ENCODE measurements at regions not wholly inside any gene's neighbourhood (a gene's known extent, or its start where the extent isn't known, plus 50 kb on each side); places are given as distances from the start of the nearest gene placed in this dataset.

- TF ChIP-seq CTCF (IDR thresholded peaks at IDR 0.05): no peak
- no peak for TF ChIP-seq POLR2A (IDR thresholded peaks at IDR 0.05)
Measured at GRCh38 chr15:46960581-46960980, 756.7 kb upstream of the SEMA6D start.

All from esophagus squamous epithelium (tissue), 4 donors.